Neural cell (in vitro differentiated cells): ENCODE measurements at regions not wholly inside any gene's neighbourhood (a gene's known extent, or its start where the extent isn't known, plus 50 kb on each side); places are given as distances from the start of the nearest gene placed in this dataset.

Experiments
- CTCF ChIP-seq: fragments of 450-650 bp; IDR thresholded peaks from 2 replicates; pipeline ENCODE4 v1.5.1; 2014; ENCODE audit warnings: antibody characterized with exemption, mild to moderate bottlenecking, moderate library complexity; ENCODE audit not compliant: poor library complexity, severe bottlenecking
- EZH2 ChIP-seq: fragments of 200-600, 300-800 bp; shearing (Covaris generic), sonication (generic); IDR thresholded peaks from 2 replicates; pipeline ENCODE4 v1.6.1; 2014; ENCODE audit warnings: antibody characterized with exemption, low read length, borderline replicate concordance, mild to moderate bottlenecking; ENCODE audit not compliant: insufficient read depth, poor library complexity, severe bottlenecking
- SMC3 ChIP-seq: fragments of 450-650 bp; conservative IDR thresholded peaks from 2 replicates; pipeline ENCODE4 v1.6.1; 2014; ENCODE audit warnings: antibody characterized with exemption, mild to moderate bottlenecking, moderate library complexity; ENCODE audit not compliant: poor library complexity
- TAF1 ChIP-seq: IDR thresholded peaks from 2 replicates; pipeline ENCODE4 v1.6.1; 2012; ENCODE audit warnings: low read depth

- TF ChIP-seq CTCF (no peak), EZH2 (no peak), TAF1 (no peak), SMC3 (no peak)
Measured at GRCh38 chr18:38470421-38470820, 904.8 kb upstream of the CELF4 start.
